HG03442 (cell line): ENCODE measurements at regions not wholly inside any gene's neighbourhood (a gene's known extent, or its start where the extent isn't known, plus 50 kb on each side); places are given as distances from the start of the nearest gene placed in this dataset.
"Not testable (repeated sequence)": the region's sequence is repeated elsewhere in the genome, so short reads cannot be mapped to it uniquely, and the experiment has no call there.

ENCODE experiments used
- ATAC-seq: cut with Tn5 transposase; IDR thresholded peaks from one replicate; pipeline ENCODE4 v1.9.1; 2021; ENCODE audit warnings: mild to moderate bottlenecking, moderate library complexity; ENCODE audit not compliant: unreplicated experiment

DNA sequence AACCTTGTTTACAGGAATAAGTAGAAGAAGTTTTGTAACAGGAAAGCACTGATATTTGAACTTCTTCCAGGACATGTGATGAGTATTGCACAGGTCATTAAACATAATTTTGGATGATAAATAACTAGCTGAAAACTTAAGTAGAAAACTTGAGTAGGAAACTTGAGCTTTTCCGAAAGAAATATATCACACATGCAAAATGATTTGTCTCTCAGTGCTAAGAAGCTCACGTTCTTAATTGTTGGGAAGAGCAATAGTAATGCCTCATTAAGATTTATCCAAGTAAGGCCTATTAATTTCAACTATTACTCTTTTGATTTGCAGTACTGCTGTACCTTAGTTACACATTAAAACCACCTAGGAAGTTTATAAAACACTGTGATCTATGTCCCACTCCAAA lies 1921.9 kb upstream of the LRRTM1 start:
- ATAC-seq: no peak

GRCh38 chr2:82224301-82224940 lies 1919.9 kb upstream of the LRRTM1 start:
- no peak for ATAC-seq

DNA sequence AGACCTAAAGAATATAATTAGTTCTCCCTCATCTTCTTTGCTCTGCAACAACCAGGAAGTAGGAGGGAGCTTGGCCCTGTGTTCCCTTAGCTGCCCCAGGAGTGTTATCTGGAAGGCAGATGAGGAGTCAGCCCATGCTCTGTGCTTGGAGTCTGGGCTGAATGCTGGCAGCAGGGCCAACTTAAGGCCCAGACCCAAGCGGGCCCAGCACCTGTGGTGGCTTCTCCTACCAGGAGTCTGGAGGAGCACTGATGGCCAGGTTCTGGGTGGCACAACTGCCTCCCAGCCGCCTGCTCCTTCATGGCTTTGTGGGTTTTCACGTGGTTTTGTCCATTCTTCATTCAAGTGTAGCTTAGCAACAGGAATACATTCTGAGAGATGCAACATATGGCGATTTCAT lies 1910.7 kb upstream of the LRRTM1 start:
- no peak for ATAC-seq

- ATAC-seq: no peak
These were observed 1894.9 kb upstream of the LRRTM1 start for GRCh38 chr2:82199493-82199852.

- ATAC-seq: no peak
These were observed 1894.4 kb upstream of the LRRTM1 start for GRCh38 chr2:82198809-82199492.

DNA sequence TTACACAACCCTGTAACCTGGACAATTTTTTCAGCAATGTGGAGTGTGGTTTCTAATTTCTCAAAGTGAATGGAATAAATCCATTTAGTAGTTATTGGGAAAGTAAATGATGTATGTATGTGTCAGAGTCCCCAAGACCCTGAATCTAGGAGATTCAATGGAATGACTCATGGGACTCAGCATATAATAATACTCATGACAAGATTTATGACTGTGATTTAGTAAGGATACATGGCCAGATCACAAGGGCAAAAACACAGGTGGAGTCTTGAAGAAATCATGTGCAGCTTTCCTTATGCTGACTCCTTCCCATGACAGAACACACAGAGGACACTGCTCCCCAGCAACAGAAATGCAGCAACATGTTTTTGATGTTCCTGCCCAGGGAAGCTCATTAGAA lies 1877.7 kb upstream of the LRRTM1 start:
- no peak for ATAC-seq

GRCh38 chr2:82175210-82175609 lies 1870.7 kb upstream of the LRRTM1 start:
- not testable (repeated sequence) for ATAC-seq

GRCh38 chr2:82172483-82172882 lies 1867.9 kb upstream of the LRRTM1 start:
- ATAC-seq: no peak

- no peak for ATAC-seq
These were observed 1864.8 kb upstream of the LRRTM1 start for GRCh38 chr2:82169379-82169778.

GRCh38 chr2:82165377-82165776 lies 1860.8 kb upstream of the LRRTM1 start:
- ATAC-seq: no peak

- ATAC-seq: no peak
These were observed 1853.6 kb upstream of the LRRTM1 start for GRCh38 chr2:82158150-82158549.

GRCh38 chr2:82155469-82155868 lies 1850.9 kb upstream of the LRRTM1 start:
- ATAC-seq: no peak

DNA sequence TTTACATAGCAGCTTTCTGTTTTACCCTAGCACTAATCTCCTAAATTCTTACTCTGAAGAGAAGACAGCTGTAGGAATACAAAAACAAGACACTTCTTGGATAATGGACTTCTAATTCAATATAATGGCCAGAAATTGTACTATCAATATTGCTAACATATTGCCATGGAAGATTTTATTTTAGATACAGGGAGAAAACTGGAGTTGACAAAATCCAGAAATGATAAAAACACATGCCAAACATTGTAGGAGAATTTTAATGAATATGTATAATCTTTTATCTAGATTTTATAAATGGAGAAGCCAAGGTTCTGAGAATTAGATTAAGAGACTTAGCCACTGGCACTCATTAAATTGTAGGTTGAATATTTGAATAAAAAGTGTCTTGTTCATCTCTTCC lies 1838.8 kb upstream of the LRRTM1 start:
- no peak for ATAC-seq

GRCh38 chr2:82139979-82140611 lies 1835.5 kb upstream of the LRRTM1 start:
- no peak for ATAC-seq

DNA sequence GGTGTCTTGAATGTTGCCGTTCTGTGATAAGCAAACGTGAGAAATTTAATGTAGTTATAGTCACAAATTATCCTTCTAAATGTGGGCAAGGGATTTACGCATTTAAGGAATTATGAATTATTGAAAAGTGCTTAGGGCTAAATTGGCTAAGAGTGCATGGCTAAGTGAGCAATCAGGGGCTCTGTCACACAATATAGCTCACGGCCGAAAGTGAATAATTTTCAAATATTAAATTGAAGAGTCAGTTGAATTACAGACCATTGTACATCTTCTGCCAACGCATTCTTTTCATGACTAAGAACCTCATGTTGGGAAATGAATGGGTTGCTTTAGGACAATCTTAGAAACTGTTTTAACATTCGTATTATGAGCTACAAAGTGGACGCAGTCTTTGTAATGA lies 1832.9 kb upstream of the LRRTM1 start:
- ATAC-seq: no peak

DNA sequence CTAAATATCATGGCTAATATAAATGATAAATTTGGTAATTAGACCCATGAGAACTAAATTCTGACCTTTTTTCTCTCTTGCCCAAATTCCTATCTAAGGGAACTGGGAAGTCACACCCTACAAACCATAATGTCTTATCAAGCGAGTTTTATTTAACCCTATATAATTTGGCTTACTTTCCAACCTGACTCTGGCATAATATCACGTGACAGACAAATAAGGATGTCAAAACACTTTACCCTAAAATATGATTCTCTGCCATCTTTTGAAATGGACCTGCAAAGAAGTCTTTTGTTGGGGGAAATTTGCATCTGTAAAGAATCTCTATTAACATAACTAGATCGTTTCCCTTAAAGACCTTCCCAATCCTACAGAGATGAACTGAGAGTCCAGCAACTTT lies 1823.5 kb upstream of the LRRTM1 start:
- no peak for ATAC-seq

- no peak for ATAC-seq
These were observed 1820.1 kb upstream of the LRRTM1 start for GRCh38 chr2:82124629-82125028.

DNA sequence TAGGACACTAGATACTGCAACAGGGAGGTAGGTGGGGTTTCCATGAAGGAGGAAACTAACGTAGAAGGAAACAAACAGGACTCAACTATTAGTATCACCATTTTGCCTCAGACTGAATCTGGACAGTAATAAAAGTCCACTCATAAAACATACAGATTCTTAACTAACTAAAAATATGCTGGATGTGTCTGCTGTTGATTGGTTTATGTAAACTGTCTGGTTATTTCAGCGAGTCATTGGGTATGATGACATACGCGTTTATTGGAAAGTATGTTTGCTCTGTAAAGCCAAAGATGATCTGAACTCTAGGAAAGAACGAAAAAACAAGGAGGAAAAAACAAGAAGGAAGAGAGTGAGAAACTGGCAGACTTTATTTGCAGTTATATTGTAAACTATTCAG lies 1816.1 kb upstream of the LRRTM1 start:
- ATAC-seq: no peak

DNA sequence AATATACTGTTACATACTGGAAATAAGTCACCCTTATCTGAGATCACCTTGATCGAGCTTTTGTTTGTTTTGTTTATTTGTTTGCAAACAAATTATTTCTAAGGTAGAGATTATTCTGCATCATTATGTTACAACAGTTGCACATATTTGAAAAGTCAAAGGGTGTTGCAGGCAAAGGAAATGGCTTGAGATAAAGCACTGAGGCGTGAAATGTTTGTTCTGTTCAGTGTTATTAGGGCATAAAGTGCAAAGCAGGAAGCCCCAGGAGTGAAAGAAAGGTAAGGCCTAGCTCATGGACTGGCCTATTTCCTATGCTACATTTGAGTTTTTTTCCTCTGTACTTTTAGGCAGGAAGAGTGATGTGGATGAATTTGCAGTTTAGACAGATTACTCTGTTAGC lies 1815.6 kb upstream of the LRRTM1 start:
- ATAC-seq: no peak

- no peak for ATAC-seq
These were observed 1804.9 kb upstream of the LRRTM1 start for GRCh38 chr2:82109418-82109817.

DNA sequence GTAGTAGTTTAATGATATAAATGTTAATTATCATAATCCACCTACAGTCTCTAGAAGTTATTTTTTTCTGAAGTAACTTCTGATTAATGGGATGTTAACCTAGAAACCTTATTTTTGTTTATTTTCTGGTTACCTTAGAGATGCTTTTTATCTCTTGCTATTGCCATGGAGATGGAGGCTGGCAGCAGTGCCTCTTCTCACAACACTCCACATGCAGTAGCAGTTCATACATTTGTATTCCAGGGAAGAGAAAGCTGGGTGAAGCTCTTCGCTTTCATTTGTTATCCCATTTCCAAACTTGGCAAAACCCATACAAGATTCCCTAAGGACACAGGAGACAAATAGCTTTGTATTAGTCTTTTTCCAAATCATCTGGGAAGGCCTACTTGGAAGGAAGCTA lies 1794.1 kb upstream of the LRRTM1 start:
- no peak for ATAC-seq

- ATAC-seq: no peak
These were observed 1785.0 kb upstream of the LRRTM1 start for GRCh38 chr2:82089518-82089917.
